Fibroblast of the aortic adventitia (primary cell): ENCODE measurements at regions not wholly inside any gene's neighbourhood (a gene's known extent, or its start where the extent isn't known, plus 50 kb on each side); places are given as distances from the start of the nearest gene placed in this dataset.
A peak's percentile ranks its signal among the peaks of the same experiment; 100 is the strongest.

ENCODE experiments used
- DNase-seq: peaks from one replicate; pipeline ENCODE4 v3.0.0-alpha.2; 2010; ENCODE audit warnings: low read depth
- H3K4me3 ChIP-seq: 2 replicates; pipeline ENCODE4 v1.5.1; 2011; ENCODE audit warnings: low read depth, mild to moderate bottlenecking, control low read depth, low read length, moderate library complexity
- TF ChIP-seq, protein P1 (sequence below): IDR thresholded peaks from 2 replicates; pipeline ENCODE4 v1.5.1; 2011; ENCODE audit warnings: mild to moderate bottlenecking, low read length, control low read depth, inconsistent platforms; ENCODE audit not compliant: insufficient read depth

GRCh38 chr7:69358163-69358821 is 240.0 kb upstream of the AUTS2 start:
- TF ChIP-seq, protein P1, sequence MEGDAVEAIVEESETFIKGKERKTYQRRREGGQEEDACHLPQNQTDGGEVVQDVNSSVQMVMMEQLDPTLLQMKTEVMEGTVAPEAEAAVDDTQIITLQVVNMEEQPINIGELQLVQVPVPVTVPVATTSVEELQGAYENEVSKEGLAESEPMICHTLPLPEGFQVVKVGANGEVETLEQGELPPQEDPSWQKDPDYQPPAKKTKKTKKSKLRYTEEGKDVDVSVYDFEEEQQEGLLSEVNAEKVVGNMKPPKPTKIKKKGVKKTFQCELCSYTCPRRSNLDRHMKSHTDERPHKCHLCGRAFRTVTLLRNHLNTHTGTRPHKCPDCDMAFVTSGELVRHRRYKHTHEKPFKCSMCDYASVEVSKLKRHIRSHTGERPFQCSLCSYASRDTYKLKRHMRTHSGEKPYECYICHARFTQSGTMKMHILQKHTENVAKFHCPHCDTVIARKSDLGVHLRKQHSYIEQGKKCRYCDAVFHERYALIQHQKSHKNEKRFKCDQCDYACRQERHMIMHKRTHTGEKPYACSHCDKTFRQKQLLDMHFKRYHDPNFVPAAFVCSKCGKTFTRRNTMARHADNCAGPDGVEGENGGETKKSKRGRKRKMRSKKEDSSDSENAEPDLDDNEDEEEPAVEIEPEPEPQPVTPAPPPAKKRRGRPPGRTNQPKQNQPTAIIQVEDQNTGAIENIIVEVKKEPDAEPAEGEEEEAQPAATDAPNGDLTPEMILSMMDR, result no peak
- no peak overlapping the region for H3K4me3 ChIP-seq
- peak; percentile 3 for DNase-seq

DNA sequence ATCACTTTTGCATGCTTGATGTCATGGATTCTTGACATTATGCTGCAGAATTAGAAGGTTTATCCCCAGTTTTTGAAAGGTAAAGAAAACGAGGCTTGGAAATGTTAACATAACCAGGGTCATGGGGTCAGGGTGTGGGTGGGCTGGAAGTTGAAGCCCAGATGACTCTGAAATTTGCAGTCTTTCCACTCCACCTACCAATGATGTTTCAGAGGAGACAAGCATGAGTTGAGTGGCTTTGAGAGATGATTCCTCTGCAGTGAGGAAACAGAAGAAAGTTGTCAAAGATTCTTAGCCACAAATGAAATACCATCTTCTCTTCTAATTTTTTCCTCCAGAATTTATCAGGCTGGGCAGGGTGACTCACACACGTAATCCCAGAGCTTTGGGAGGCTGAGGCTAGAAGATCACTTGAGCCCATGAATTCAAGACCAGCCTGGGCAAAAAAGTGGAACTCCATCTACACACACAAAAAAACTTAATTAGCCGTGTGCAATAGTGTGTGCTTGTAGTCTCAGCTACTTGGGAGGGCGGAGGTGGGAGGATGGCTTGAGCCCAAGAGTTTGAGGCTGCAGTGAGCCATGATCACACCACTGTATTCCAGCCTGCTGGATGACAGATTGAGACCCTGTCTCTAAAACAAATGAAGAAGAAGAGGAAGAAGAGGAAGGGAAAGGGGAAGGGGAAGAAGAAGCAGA is 239.1 kb upstream of the AUTS2 start:
- TF ChIP-seq, protein P1, result no peak
- H3K4me3 ChIP-seq, result no peak overlapping the region
- DNase-seq, result peak; percentile 2

DNA sequence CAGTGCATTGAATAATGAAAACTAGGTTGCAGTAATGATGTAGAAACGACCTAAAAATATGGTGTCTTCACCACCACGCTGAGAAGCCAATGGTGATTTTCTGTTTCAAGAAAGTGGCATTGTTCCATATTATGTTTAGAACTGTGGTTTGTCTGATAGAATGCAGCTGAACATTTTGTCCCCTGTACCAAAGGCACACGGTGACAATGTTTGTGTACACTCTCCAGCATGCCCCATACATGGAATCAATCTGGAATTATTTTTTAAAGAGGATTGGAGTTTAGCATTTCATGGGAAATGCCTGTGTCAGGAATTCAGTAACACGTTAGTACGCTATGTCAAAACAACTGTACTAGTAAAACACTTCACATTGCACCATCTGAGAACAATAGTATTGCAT is 237.4 kb upstream of the AUTS2 start:
- DNase-seq, result no peak
- TF ChIP-seq, protein P1, result no peak
- no peak overlapping the region for H3K4me3 ChIP-seq

- TF ChIP-seq, protein P1, result no peak
- no peak overlapping the region for H3K4me3 ChIP-seq
- DNase-seq, result no peak
Observed at GRCh38 chr7:69363136-69363535, 235.1 kb upstream of the AUTS2 start.

GRCh38 chr7:69364813-69365643 is 233.2 kb upstream of the AUTS2 start:
- DNase-seq, result no peak
- TF ChIP-seq, protein P1, result no peak
- H3K4me3 ChIP-seq, result no peak overlapping the region

DNA sequence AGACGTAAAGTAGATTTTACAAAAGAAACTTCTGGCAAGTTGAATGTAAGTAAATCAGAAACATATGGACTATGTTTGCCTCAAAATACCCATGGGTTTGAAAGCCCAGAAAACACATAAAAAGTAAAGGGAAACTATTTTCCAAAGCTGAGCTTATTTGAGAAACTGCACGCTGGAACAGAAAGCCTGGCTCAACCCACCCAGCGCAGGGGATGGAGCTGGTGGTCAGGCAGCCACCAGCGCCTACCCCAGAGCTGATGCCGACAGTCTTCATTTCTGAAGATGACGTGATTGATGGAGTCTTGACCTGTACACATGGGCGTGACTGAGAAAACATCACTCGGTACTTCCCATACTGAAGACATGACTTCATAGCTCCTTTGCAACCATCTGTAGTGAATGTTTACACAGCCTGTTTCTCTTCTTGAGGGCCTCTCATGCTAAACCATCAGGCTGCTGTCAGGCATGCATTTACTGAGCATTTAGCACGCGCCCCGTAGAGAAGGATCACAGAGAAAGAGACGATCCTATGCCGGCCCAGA is 232.6 kb upstream of the AUTS2 start:
- no peak overlapping the region for H3K4me3 ChIP-seq
- TF ChIP-seq, protein P1, result no peak
- peak; percentile 18 for DNase-seq
